AG08396 (cell line): ENCODE measurements at regions not wholly inside any gene's neighbourhood (a gene's known extent, or its start where the extent isn't known, plus 50 kb on each side); places are given as distances from the start of the nearest gene placed in this dataset.
A peak's percentile ranks its signal among the peaks of the same experiment; 100 is the strongest.
"Not testable (repeated sequence)": the region's sequence is repeated elsewhere in the genome, so short reads cannot be mapped to it uniquely, and the experiment has no call there.

Experiments
- DNase-seq: peaks from one replicate; pipeline ENCODE4 v3.0.0; 2012; ENCODE audit warnings: low spot score, mixed read lengths

GRCh38 chr7:81135324-81135723 lies 216.5 kb upstream of the SEMA3C start:
- DNase-seq = no peak

- no peak for DNase-seq
These were observed 209.2 kb upstream of the SEMA3C start for GRCh38 chr7:81128011-81128410.

GRCh38 chr7:81120803-81121202 lies 202.0 kb upstream of the SEMA3C start:
- no peak for DNase-seq

GRCh38 chr7:81120111-81120510 lies 201.3 kb upstream of the SEMA3C start:
- no peak for DNase-seq

DNA sequence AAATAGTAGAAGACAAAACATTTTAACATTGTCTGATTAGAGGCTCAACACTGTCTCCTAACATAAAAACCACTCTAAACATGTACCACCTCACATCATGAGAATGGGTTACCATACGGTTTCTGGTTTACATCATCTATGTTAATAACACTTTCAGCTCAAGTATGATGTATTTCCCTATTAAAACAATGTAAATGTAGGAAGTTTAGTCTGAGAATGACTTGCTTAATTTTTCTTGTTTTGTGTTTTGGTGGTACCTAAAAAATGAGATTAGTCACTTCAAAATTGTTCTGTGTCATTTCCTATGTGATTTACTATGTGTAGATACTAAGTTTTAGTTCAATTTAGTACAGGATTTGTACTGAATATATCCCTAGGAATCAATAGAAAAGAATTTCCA lies 195.8 kb upstream of the SEMA3C start:
- DNase-seq = no peak

DNA sequence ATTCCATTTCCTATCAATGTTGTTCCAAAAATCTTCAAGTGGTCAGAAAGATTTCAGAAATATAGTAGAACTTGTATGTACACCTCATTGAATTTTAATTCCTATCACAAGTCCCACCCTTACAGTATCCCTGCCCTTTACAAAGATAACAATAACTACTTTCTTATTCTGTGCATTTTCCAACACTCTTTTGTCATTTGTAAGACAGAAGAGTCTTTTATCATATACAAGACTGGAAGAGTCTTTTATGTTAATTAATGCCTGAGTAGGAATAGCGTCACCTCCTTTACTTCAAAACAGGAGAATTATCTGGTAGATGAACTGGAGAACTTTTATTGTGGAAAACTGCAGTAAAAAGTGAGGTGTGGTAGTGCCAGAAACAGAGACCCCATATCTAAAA lies 193.9 kb upstream of the SEMA3C start:
- no peak for DNase-seq

- DNase-seq = no peak
These were observed 193.1 kb upstream of the SEMA3C start for GRCh38 chr7:81111781-81112540.

DNA sequence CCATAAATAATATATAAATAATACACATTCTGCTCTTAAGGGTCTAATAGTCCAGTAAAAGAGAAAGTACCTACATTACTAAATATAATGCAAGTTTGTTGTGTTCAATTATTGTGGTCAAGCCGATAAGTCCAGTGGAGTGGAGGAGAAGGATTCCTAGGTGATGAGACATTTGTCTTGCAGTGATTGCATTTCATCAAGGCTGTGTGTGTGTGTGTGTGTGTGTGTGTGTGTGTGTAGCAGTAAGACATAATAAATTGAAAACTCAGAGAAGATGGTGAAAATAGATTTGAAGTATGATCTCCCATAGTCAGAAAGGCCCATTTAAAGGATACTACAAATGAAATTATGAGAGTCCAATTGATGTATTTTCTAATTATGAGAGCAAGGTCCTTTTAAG lies 192.5 kb upstream of the SEMA3C start:
- peak; percentile 67 for DNase-seq

- no peak for DNase-seq
These were observed 191.8 kb upstream of the SEMA3C start for GRCh38 chr7:81110673-81111072.

- DNase-seq = no peak
These were observed 179.4 kb upstream of the SEMA3C start for GRCh38 chr7:81098213-81098612.

- DNase-seq = no peak
These were observed 176.1 kb upstream of the SEMA3C start for GRCh38 chr7:81094952-81095351.

GRCh38 chr7:81081616-81082015 lies 162.8 kb upstream of the SEMA3C start:
- no peak for DNase-seq

GRCh38 chr7:81080553-81080952 lies 161.7 kb upstream of the SEMA3C start:
- no peak for DNase-seq

DNA sequence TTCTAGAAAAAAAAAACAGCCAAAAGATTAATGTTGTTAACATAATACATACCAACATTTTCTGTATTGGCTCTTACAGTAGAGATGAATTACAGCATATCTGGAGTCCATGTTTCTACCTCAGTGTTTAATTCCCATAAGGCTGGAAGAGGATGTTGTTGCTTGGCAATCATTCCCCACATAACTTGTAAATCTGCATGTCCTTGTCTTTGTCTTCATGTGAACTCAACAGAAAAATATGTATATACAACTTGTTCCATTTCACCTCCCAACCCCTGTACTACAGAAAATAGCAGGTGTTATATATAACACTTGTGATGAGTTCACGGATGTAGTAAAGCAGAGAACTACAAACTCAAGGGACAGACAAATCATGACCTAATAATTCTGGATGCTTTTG lies 160.9 kb upstream of the SEMA3C start:
- no peak for DNase-seq

GRCh38 chr7:81075150-81075549 lies 156.3 kb upstream of the SEMA3C start:
- DNase-seq = no peak

GRCh38 chr7:81074406-81074805 lies 155.6 kb upstream of the SEMA3C start:
- no peak for DNase-seq

- no peak for DNase-seq
These were observed 155.0 kb upstream of the SEMA3C start for GRCh38 chr7:81073931-81074251.

DNA sequence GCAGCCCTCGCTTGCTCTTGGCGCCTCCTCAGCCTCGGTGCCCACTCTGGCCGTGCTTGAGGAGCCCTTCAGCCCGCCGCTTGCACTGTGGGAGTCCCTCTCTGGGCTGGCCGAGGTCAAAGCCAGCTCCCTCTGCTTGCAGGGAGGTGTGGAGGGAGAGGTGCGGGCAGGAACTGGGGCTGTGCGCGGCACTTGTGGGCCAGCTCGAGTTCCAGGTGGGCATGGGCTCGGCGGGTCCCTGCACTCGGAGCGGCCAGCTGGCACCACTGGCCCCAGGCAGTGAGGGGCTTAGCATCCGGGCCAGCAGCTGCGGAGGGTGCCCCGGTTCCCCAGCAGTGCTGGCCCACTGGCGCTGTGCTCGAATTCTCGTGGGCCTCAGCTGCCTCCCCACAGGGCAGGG lies 152.1 kb upstream of the SEMA3C start:
- DNase-seq = no peak

DNA sequence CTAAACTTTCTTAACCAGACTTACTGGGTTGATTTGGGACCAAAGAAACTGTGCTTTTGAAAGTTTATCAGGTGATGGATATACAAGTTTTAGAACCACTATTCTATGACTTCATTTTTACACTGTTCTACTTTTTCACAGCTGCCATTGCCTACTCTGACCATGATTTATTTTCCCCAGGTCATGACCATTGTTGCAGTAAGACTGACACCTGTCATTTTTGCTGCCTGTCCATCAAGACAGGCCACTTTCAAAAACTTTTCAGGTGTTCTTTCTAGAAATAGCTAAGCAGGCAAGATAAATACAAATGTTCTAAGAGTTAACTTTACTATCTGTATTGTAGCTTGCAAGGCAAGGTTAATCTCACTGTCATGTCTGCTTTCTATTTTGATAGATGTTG lies 147.9 kb upstream of the SEMA3C start:
- no peak for DNase-seq

DNA sequence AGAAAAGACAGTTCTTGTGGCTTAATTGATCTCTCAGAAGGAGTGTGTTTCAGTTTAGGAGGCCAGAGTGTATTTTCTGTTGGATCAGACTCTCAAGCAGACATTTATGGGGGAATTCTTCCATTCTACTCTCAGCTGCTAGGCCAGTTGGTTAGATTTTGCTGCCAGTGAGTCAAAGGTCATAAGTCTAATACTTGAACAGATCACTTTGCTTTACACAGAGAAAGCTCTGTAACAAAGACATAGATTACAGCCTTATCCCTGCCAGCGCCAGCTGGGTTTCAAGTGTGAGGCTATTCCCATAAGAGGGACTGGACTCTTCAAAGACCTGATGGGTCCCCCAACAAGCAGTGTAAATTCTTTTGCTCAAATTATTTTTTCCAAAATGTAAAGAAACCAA lies 145.6 kb upstream of the SEMA3C start:
- DNase-seq = peak; percentile 18

- no peak for DNase-seq
These were observed 143.9 kb upstream of the SEMA3C start for GRCh38 chr7:81062755-81063154.

DNA sequence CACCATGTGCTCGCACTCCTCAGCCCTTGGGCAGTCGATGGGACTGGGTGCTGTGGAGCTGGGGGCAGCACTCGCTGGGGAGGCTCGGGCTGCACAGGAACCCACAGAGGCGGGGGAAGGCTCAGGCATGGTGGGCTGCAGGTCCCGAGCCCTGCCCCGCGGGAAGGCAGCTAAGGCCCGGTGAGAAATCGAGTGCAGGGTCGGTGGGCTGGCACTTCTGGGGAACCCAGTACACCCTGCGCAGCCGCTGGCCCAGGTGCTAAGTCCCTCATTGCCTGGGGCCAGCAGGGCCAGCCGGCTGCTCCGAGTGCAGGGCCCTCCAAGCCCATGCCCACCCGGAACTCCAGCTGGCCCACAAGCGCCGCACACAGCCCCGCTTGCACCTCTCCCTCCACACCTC lies 138.6 kb upstream of the SEMA3C start:
- DNase-seq = not testable (repeated sequence)

- DNase-seq = peak; percentile 63
These were observed 134.8 kb upstream of the SEMA3C start for GRCh38 chr7:81053623-81054022.

DNA sequence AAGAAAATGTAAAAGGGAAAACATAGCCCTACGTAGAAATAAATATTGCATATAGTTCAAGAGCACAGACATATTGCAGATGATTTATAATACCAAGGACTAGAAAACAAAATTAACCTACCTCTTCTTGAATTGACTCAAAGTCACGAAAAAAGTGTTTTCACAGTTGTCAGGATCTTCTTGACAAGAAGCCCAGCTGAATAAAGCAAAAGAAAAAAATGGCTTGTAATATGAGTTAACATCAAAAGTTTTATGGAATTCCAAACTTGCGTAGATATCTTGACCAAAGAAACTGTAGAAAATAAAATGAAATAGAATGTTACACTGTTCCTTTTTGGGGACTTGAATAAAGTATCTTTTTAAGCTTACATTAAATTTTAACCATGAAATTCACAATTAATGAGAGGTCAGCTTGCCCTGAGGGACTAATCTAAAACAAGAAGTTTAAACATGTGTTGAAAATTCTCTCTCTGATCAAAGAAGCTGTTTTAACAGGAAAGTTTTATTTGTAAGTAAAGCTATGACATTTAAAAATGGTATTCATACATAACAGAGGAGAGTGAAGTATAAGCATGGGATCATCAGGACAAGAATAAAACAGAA lies 133.1 kb upstream of the SEMA3C start:
- no peak for DNase-seq
